Upper lobe of right lung (tissue), 1 donor: ENCODE measurements at regions not wholly inside any gene's neighbourhood (a gene's known extent, or its start where the extent isn't known, plus 50 kb on each side); places are given as distances from the start of the nearest gene placed in this dataset.
A peak's percentile ranks its signal among the peaks of the same experiment; 100 is the strongest.

Source experiments
- ATAC-seq: fragments of 200-7000 bp; cut with Tn5 transposase; one replicate; pipeline ENCODE4 v1.9.1; 2020; ENCODE audit warnings: mild to moderate bottlenecking, moderate library complexity
- DNase-seq: peaks from one replicate; pipeline ENCODE4 v3.0.0-alpha.2; 2020
- H3K27ac ChIP-seq: fragments of 200-600 bp; one replicate; pipeline ENCODE4 v1.8.0; 2022
- H3K27me3 ChIP-seq: fragments of 200-600 bp; one replicate; pipeline ENCODE4 v1.8.0; 2022; ENCODE audit warnings: mild to moderate bottlenecking
- H3K36me3 ChIP-seq: fragments of 200-600 bp; one replicate; pipeline ENCODE4 v1.8.0; 2022
- H3K4me1 ChIP-seq: fragments of 200-600 bp; one replicate; pipeline ENCODE4 v1.8.0; 2022
- H3K4me3 ChIP-seq: fragments of 200-600 bp; one replicate; pipeline ENCODE4 v1.8.0; 2022; ENCODE audit warnings: mild to moderate bottlenecking
- H3K9me3 ChIP-seq: fragments of 200-600 bp; one replicate; pipeline ENCODE4 v1.8.0; 2022
- CTCF ChIP-seq: fragments of 200-600 bp; IDR thresholded peaks from one replicate; pipeline ENCODE4 v1.8.0; 2022; ENCODE audit warnings: antibody characterized with exemption
- intact Hi-C: fragments of 100-400 bp; cut with DNase I; formaldehyde crosslinking; loops from one replicate; pipeline ENCODE4 v1.11.0; 2022
- donor health status: DM: no; HTN: yes; CAD: no; lungs with severe emphysema.

GRCh38 chr2:240198226-240198625 is 57.8 kb upstream of the OTOS start:
- Histone ChIP-seq H3K9me3 (no peaks in the 10 kb centered on the region), H3K27ac (no peak overlapping the region), H3K36me3 (no peaks in the 10 kb centered on the region), H3K4me1 (no peaks in the 10 kb centered on the region), H3K4me3 (no peak overlapping the region), H3K27me3 (no peaks in the 10 kb centered on the region)
- intact Hi-C loops: no loop called here
- no peak for TF ChIP-seq CTCF
- DNase-seq (no peak), ATAC-seq (no peak)

GRCh38 chr2:240199133-240199870 is 58.8 kb upstream of the OTOS start:
- no peaks in the 10 kb centered on the region for H3K9me3 ChIP-seq
- ATAC-seq (no peak), DNase-seq (peak; percentile 37)
- H3K36me3 ChIP-seq: no peaks in the 10 kb centered on the region
- no peak overlapping the region for H3K27ac ChIP-seq
- H3K27me3 ChIP-seq: no peaks in the 10 kb centered on the region
- intact Hi-C loops: no loop called here
- no peaks in the 10 kb centered on the region for H3K4me1 ChIP-seq
- TF ChIP-seq CTCF: no peak
- no peak overlapping the region for H3K4me3 ChIP-seq

- DNase-seq: peak; percentile 64
These were observed 60.0 kb upstream of the OTOS start for GRCh38 chr2:240200230-240201051.

GRCh38 chr2:240201866-240202265 is 61.4 kb upstream of the OTOS start:
- no peaks in the 10 kb centered on the region for H3K4me1 ChIP-seq
- TF ChIP-seq CTCF: no peak
- no peak for ATAC-seq
- H3K9me3 ChIP-seq: no peaks in the 10 kb centered on the region
- no peak overlapping the region for H3K27ac ChIP-seq
- no peaks in the 10 kb centered on the region for H3K27me3 ChIP-seq
- H3K36me3 ChIP-seq: no peaks in the 10 kb centered on the region
- intact Hi-C loops: no loop called here
- DNase-seq: peak; percentile 21
- H3K4me3 ChIP-seq: no peak overlapping the region

More at GRCh38 chr2:240200230-240201051, 60.0 kb upstream of the OTOS start:
- H3K27ac ChIP-seq: no peak overlapping the region
- no peaks in the 10 kb centered on the region for H3K9me3 ChIP-seq
- intact Hi-C loops: no loop called here
- peak; percentile 32 for ATAC-seq
- H3K4me3 ChIP-seq: no peak overlapping the region
- no peaks in the 10 kb centered on the region for H3K27me3 ChIP-seq
- TF ChIP-seq CTCF: no peak
- no peaks in the 10 kb centered on the region for H3K36me3 ChIP-seq
- no peaks in the 10 kb centered on the region for H3K4me1 ChIP-seq

- Histone ChIP-seq H3K4me1 (no peaks in the 10 kb centered on the region), H3K4me3 (no peak overlapping the region), H3K27me3 (no peaks in the 10 kb centered on the region), H3K9me3 (no peaks in the 10 kb centered on the region), H3K36me3 (no peaks in the 10 kb centered on the region), H3K27ac (no peak overlapping the region)
- no peak for ATAC-seq
- no peak for TF ChIP-seq CTCF
- intact Hi-C loops: no loop called here
- DNase-seq: peak; percentile 37
These were observed 62.1 kb upstream of the OTOS start for GRCh38 chr2:240202586-240202985.
